ENCODE measurements at regions not wholly inside any gene's neighbourhood (a gene's known extent, or its start where the extent isn't known, plus 50 kb on each side); places are given as distances from the start of the nearest gene placed in this dataset.

DNA sequence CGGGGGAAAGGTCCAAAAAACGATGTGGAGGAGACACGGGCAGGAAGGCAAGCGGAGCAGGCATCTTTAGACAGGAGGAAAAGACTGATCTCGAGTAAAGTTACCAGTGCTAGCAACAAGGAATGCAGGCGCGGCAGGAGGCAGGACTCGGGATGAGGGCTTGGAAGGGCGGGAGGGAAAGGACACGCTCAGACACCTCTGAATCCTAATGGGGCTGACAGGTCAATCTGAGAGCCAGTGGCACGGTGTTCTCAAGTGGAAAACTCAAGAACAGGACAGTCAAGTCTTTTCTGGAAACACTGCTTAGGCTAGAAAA, 155.3 kb upstream of the COBL start:
- Histone ChIP-seq H3K36me3 (no peaks in the 10 kb centered on the region), H3K4me3 (no peak overlapping the region), H3K27me3 (ENCODE audit: low read depth) (peaks cover 14% of the 10 kb centered on the region), H3K27ac (no peak overlapping the region), H3K4me1 (no peaks in the 10 kb centered on the region), H3K9me3 (no peaks in the 10 kb centered on the region)
- ATAC-seq, result no peak
- no peak for DNase-seq
- intact Hi-C loops (cut with DNase I), result no loop called here
- TF ChIP-seq, protein P1, sequence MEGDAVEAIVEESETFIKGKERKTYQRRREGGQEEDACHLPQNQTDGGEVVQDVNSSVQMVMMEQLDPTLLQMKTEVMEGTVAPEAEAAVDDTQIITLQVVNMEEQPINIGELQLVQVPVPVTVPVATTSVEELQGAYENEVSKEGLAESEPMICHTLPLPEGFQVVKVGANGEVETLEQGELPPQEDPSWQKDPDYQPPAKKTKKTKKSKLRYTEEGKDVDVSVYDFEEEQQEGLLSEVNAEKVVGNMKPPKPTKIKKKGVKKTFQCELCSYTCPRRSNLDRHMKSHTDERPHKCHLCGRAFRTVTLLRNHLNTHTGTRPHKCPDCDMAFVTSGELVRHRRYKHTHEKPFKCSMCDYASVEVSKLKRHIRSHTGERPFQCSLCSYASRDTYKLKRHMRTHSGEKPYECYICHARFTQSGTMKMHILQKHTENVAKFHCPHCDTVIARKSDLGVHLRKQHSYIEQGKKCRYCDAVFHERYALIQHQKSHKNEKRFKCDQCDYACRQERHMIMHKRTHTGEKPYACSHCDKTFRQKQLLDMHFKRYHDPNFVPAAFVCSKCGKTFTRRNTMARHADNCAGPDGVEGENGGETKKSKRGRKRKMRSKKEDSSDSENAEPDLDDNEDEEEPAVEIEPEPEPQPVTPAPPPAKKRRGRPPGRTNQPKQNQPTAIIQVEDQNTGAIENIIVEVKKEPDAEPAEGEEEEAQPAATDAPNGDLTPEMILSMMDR (IDR thresholded peaks at IDR 0.05), result no peak

DNA sequence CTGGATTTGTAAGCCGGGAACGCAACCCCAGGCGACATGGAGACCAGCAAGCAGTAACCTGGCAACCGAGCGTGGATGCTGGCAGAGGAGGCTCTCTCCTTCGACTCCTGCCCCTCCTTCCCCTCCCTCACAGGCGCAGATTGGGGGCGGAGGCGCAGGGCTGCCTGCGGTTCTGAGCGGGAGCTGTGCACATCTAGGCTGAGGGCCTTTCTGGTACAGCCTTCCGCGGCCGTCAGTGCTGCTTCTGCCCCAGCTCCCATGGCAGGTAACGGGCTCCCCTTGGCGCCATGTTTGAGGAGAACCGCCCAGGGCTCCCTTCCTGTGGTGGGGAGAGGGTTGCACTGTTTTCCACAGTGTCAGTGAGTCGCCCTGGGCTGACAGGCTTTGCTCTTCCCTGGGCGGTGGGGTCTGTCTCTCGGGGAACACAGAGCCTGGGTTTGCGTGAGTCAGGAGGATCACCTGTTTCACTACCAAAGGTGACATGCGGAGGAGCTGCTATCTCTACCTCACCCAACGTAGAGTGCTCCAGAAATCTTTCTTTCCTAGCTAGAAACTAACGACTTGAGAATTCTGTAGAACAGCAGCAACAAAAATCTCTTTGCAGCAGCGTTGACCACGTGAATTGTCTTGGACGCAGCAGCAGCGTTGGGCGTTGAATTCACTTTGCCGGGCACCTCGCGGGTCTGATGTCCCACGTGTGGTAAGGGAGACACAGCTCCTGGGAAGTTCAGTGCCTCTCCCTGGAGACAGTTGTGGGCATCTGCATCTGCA, 154.8 kb upstream of the COBL start:
- no peak overlapping the region for H3K4me3 ChIP-seq
- H3K36me3 ChIP-seq, result no peaks in the 10 kb centered on the region
- no peaks in the 10 kb centered on the region for H3K4me1 ChIP-seq
- DNase-seq (no peak), ATAC-seq (no peak)
- intact Hi-C loops (cut with DNase I), result no loop called here
- TF ChIP-seq, protein P1 (IDR thresholded peaks at IDR 0.05), result no peak
- H3K27ac ChIP-seq, result no peak overlapping the region
- no peaks in the 10 kb centered on the region for H3K9me3 ChIP-seq
- H3K27me3 ChIP-seq (ENCODE audit: low read depth), result peaks cover 14% of the 10 kb centered on the region

DNA sequence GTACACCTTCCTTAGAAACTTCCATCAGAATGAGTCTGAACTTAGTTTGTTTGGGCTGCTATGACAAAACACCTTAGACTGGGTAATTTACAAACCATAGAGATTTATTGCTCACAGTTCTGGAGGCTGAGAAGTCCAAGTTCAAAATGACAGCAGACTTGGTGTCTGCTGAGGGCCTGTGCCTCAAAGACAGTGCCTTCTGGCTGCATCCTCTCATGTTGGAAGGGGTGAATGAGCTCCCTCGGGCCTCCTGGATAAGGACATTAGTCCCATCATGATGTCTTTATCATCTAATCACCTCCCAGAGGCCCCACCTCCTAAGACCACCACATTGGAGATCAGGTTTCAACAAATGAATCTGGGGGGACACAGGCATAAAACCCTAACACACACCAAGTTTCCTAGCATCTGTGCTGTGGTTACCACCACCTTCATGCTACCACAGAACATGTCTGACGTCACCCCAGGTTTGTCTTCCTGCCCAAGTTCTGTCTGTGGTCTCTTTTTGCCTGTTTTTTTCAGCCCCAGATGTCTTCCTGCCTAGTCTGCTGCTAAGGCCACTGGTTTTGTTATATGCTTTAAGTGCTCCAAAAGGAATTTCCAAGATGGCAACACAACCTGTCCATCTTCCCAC, 150.9 kb upstream of the COBL start:
- Histone ChIP-seq H3K27me3 (ENCODE audit: low read depth) (peaks cover 14% of the 10 kb centered on the region), H3K4me3 (no peak overlapping the region), H3K27ac (no peak overlapping the region), H3K4me1 (no peaks in the 10 kb centered on the region), H3K36me3 (no peaks in the 10 kb centered on the region), H3K9me3 (no peaks in the 10 kb centered on the region)
- DNase-seq (no peak), ATAC-seq (no peak)
- intact Hi-C loops (cut with DNase I), result no loop called here
- TF ChIP-seq, protein P1 (IDR thresholded peaks at IDR 0.05), result no peak

DNA sequence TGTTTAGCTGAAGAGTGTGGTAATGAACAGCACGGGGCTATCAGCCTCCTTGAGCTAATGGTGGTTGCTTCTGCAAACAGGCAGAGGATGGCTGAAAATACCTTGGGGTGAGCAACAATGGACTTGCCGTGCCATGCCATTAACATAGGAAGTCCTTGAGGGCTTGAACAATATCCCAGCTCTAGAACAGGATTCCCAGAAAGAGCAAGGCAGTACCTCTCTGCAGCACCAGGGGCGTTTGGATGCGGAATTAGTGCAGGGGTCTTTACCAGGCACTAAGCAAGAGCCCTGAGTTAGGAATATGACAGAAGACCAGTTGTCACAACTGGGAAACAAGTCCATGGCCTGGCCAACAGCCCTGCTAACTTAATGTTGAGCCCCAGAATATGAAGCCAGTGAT, 143.2 kb upstream of the COBL start:
- H3K4me3 ChIP-seq, result no peak overlapping the region
- H3K36me3 ChIP-seq, result no peaks in the 10 kb centered on the region
- TF ChIP-seq, protein P1 (IDR thresholded peaks at IDR 0.05), result no peak
- intact Hi-C loops (cut with DNase I), result no loop called here
- no peaks in the 10 kb centered on the region for H3K4me1 ChIP-seq
- DNase-seq, result no peak
- no peak for ATAC-seq
- H3K9me3 ChIP-seq, result no peaks in the 10 kb centered on the region
- no peaks in the 10 kb centered on the region for H3K27me3 ChIP-seq (ENCODE audit: low read depth)
- H3K27ac ChIP-seq, result no peak overlapping the region

DNA sequence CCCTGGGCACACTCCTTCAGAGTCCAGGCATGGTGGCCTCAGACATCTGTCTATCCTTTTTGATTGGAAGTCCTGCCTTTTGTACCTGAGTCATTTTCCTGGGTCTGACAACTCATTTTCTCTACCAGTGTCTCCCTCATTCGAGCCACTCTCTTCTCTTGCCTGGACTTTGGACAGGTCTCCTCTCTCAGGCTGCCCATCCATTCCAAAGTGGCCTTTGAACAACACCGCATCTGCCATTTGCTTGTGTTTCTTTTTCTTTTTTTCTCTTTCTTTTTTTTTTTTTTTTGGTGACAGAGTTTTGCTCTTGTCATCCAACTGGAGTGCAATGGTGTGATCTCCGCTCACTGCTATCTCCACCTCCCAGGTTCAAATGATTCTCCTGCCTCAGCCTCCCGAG, 142.1 kb upstream of the COBL start:
- ATAC-seq (no peak), DNase-seq (no peak)
- Histone ChIP-seq H3K4me3 (no peak overlapping the region), H3K4me1 (no peaks in the 10 kb centered on the region), H3K36me3 (no peaks in the 10 kb centered on the region), H3K27me3 (ENCODE audit: low read depth) (no peaks in the 10 kb centered on the region), H3K9me3 (no peaks in the 10 kb centered on the region), H3K27ac (no peak overlapping the region)
- TF ChIP-seq, protein P1 (IDR thresholded peaks at IDR 0.05), result no peak
- intact Hi-C loops (cut with DNase I), result no loop called here
